ENCODE measurements at regions not wholly inside any gene's neighbourhood (a gene's known extent, or its start where the extent isn't known, plus 50 kb on each side); places are given as distances from the start of the nearest gene placed in this dataset.
"Not testable (repeated sequence)": the region's sequence is repeated elsewhere in the genome, so short reads cannot be mapped to it uniquely, and the experiment has no call there.

GRCh38 chr1:194717941-194718340, 1531.5 kb upstream of the B3GALT2 start:
- no peak for DNase-seq (ENCODE audit: low read depth, low spot score)

DNA sequence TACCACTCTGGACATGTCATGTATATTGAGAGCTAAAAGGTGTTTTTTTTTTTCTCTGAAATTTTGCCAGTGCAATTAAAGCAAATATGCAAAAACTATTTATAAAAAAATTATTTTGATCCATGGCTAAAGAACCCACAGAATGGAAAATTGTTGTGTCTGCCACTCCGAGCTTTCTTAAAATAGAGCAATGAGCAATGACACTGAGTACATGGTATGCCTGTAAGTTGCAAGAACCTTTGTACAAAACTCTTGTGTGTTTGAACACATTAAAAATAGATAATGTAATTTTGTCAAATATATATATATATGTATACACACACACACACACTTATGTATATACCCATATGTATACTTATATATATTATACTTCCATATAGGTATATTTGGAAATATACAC, 1530.9 kb upstream of the B3GALT2 start:
- DNase-seq (ENCODE audit: low read depth, low spot score): no peak

DNA sequence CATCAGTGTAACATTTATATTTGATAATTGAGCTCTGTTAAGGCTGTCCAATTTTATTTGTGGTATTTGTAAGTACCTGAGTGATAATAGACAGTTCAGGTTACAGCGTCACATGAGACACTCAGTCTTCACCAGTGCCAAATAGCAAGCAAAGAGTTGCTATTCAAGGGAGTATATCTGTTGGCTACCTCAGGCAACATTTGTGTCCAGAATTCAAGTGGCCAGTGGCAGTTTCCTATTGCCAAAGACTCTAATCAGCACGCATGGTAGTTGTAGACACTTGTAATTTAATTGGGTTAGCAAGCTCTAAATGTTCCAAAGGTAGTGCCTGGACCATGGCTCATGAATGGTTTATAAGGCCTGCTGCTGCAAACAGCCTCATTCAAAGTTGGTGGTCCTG, 1524.3 kb upstream of the B3GALT2 start:
- no peak for DNase-seq (ENCODE audit: low read depth, low spot score)

- no peak for DNase-seq (ENCODE audit: low read depth, low spot score)
Observed at GRCh38 chr1:194709439-194709838, 1523.0 kb upstream of the B3GALT2 start.

DNA sequence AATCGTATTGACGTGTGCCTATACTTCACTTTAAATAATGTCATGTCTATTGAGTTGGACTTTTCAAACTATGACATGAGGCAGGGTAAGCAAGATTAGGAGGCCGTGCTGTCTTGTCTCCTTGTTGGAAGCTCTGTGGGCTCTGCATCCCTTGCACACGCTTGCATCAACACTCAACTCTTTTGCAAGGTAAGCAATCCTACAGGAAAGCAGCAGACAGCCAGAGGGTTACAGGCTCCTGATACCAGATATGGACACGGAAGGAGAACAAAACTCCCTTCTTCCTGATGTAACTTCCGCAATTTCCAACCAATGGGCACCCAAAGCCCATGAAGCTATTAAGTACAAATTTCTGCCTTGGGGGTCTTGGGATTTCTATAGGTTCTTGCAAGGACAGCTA, 1520.7 kb upstream of the B3GALT2 start:
- DNase-seq (ENCODE audit: low read depth, low spot score): no peak

DNA sequence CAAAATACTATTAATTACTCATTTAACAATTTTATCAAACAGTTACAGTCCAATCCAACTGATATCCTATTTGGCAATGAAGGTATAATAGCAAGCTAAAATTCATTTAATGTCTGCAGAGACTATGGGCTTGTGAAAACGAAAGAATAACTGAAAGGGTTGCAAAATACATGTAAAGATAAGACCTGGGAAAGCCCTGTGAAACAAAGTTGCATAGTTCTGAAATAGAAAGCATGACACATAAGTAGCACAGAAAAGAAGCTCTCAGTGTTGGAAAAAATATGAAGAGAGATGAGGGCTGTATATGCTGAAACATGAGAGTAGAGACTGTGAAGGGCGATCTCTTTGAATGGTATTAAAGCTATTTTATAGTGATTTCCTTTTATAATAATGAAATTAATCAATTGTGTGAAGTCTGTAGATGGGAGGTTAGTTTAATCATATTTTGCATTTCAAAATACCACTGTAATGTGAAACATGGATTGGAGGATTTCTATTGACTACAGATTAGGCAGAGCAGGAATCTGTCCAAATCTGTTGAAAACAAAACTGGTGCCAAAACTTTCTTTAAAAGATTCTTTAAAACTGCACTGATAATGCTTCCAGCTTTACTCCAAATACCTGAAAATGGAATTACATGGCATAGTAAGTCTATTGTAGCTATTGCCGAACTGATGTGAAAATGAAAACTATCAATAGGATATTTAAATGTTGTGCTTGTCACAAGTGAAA, 1518.9 kb upstream of the B3GALT2 start:
- DNase-seq (ENCODE audit: low read depth, low spot score): no peak

- DNase-seq (ENCODE audit: low read depth, low spot score): no peak
Observed at GRCh38 chr1:194698908-194699318, 1512.5 kb upstream of the B3GALT2 start.

DNA sequence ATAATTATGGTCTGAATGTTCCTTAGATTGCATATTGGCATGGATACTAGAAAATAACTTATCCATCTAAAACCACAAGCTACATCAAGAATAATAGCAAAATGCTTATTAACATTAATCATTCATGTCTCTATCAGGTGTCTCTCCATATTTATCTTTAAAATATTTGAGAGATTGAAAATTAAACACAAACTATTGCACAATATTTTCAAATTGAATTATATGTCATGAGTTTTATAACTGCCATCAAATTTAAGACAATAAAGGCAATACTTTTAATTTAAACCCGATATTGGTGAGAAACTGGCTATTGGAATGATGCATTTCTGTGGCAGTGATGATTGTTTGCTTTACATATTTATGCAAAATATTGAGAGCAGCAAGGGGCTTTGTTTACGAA, 1506.8 kb upstream of the B3GALT2 start:
- no peak for DNase-seq (ENCODE audit: low read depth, low spot score)

DNA sequence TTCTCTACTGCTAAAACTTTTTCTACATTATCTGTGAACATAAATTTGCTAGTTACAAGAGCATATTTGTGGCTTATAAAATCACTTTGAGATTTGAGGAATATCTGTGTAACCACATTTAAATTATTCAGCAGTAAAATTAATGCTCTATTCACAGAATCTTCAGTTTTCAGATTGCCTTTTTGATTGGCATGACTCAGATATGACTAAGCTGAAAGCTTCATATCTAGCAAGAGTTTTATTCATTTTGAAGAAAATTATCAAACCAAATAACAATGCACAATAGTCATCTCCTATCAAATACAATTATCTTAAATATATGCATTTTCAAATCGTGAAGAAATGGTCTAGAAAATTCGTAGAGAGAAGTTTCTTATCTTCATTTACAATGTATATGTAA, 1498.2 kb upstream of the B3GALT2 start:
- DNase-seq (ENCODE audit: low read depth, low spot score): no peak

DNA sequence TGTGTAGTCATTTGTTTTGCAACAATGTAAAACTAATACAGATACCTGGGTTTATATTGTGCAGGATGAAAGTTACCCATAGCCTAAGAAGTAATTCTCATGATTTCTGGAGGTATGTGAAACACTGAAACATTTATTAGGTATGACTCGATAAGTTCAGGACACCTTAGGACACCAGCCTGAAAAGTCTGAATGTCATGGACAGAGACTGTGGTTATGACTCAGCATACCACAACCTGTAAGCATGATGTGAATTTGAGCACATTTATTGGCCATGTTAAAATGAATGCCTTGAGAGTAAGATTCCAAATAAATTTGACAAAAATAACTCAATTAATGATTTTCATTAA, 1471.7 kb upstream of the B3GALT2 start:
- no peak for DNase-seq (ENCODE audit: low read depth, low spot score)

DNA sequence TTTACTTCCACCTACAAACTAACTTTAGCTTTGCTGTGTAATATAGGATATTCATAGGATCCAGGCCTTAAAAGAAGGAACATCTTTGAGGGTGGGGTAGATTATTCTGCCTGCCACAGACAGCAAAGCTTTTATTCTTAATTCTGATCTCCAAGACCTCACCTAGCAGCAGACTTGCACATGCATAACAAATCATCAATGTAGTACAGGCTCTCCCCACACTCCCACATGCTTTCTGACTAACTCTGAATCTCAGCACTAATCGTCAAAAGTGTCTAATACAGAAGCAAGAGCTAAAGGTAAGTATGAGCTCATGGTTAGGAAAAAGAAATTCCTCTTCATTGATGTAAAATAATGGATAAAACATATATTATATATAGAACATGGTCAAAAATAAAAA, 1468.5 kb upstream of the B3GALT2 start:
- no peak for DNase-seq (ENCODE audit: low read depth, low spot score)

DNA sequence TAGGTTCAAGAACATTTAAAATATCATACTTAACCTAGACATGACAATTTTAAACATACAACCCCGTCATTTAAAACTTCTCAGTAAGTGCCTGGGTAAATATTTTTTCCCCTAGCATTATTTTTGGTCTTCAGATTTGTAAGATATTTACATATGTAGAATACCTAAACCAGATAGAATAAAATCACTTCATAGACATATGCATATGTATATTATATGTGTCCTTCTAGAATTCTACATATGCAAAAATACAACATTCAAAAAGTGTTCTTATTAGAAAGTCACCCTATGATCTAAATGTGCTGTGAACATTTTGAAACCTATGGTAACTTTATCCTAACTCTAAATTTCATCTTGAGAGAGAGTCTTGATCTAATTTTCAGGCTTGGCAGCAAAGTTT, 1467.0 kb upstream of the B3GALT2 start:
- no peak for DNase-seq (ENCODE audit: low read depth, low spot score)

DNA sequence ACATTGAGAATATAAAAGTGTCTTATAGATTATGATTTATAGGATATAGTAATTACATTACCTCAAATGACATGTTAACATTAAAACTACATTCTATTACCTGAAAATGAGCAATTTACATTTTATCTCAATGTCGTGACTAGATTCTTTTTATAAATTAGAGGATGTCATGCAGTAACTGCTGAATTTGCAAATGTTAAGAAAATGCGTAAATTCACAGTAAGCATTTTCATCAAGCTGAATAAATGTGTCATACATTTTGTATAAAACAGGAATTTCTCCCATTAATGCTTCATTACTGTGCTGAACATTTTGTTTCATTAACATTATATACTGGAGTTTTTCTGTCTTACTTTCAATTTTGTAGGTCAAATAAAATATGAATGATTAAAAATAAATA, 1460.7 kb upstream of the B3GALT2 start:
- no peak for DNase-seq (ENCODE audit: low read depth, low spot score)

- no peak for DNase-seq (ENCODE audit: low read depth, low spot score)
Observed at GRCh38 chr1:194644528-194644927, 1458.1 kb upstream of the B3GALT2 start.

GRCh38 chr1:194640322-194640721, 1453.9 kb upstream of the B3GALT2 start:
- DNase-seq (ENCODE audit: low read depth, low spot score): no peak

DNA sequence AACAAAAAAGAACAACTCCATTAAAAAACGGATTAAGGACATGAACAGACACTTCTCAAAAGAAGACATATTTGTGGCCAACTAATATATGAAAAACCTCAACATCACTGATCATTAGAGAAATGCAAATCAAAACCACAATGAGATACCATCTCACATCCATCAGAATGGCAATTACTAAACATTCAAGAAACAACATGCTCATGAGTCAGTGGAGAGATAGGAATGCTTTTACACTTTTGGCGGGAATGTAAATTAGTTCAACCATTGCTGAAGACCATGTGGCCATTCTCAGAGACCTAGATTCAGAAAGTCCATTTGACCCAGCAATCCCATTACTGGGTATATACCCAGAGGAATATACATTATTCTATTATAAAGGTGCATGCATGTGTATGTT, 1442.6 kb upstream of the B3GALT2 start:
- no peak for DNase-seq (ENCODE audit: low read depth, low spot score)

DNA sequence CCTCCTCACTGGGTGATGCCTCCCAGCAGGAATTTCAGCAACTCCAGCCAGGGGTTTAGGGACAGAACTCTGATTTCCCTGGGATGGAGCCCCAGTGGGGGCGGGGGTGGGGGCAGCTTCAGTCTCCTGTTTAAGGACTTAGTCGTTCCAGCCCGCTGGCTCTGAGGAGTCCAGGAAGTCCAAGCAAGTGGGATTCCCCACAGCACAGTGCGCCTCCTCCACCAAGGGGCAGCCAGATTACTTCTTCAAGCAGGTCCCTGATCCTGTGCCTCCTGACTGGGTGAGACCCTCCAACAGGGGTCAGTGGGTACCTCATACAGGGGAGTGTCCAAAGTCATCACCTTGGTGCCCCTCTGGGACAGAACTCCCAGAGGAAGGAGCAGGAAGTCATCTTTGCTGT, 1438.4 kb upstream of the B3GALT2 start:
- DNase-seq (ENCODE audit: low read depth, low spot score): no peak

DNA sequence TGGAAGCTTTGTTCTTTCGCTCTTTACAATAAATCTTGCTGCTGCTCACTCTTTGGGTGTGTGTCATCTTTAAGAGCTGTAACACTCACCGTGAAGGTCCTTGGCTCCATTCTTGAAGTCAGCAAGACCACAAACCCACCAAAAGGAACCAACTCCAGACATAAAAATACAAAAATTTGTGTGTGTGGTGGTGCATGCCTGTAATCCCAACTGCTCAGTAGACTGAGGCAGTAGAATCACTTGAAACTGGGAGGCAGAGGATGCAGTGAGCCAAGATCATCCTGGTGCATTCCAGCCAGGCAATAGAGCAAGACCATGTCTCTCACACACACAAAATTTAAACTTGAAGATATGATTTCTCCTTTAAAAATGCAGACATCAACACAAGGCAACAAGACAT, 1431.7 kb upstream of the B3GALT2 start:
- no peak for DNase-seq (ENCODE audit: low read depth, low spot score)

DNA sequence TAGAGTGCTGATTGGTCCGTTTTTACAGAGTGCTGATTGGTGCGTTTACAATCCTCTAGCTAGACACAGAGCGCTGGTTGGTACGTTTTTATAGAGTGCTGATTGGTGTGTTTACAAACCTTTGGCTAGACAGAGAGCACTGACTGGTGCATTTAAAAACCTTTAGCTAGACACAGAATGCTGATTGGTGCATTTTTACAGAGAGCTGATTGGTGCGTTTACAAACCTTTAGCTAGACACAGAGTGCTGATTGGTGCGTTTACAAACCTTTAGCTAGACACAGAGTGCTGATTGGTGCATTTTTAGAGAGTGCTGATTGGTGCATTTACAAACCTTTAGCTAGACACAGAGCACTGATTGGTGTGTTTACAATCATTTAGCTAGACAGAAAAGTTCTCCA, 1430.9 kb upstream of the B3GALT2 start:
- not testable (repeated sequence) for DNase-seq (ENCODE audit: low read depth, low spot score)

DNA sequence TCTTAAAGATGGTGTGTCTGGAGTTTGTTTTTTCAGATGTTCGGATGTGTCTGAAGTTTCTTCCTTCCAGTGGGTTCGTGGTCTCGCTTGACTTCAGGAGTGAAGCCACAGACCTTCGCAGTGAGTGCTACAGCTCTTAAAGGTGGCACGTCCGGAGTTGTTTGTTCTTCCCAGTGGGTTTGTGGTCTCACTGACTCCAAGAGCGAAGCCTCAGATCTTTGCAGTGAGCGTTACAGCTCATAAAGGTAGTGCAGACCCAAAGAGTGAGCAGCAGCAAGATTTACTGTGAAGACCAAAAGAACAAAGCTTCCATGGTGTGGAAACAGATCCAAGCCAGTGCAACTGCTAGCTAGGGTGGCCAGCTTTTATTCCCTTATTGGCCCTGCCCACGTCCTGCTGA, 1430.4 kb upstream of the B3GALT2 start:
- DNase-seq (ENCODE audit: low read depth, low spot score): no peak

GRCh38 chr1:194602184-194602583, 1415.8 kb upstream of the B3GALT2 start:
- no peak for DNase-seq (ENCODE audit: low read depth, low spot score)

GRCh38 chr1:194600716-194601115, 1414.3 kb upstream of the B3GALT2 start:
- no peak for DNase-seq (ENCODE audit: low read depth, low spot score)

DNA sequence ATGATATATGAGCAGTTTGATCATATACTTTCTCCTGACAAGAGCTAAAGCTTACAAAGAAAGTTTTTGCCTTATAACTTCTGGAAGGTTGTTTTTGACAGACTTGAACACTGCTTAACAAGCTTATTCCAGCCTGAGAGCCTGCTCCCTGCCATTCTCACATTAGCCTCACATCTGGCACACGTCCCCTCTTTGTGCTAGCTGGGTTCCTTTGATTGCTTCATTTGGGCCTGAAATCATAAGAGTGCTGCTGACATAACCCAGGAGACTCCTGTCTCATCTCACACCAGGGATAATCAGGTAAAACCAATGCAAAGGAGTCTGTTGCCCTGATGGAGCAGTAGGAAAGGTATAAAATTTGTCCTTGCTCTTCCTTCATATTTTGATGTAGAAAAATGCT, 1411.7 kb upstream of the B3GALT2 start:
- DNase-seq (ENCODE audit: low read depth, low spot score): no peak

- no peak for DNase-seq (ENCODE audit: low read depth, low spot score)
Observed at GRCh38 chr1:194586302-194586701, 1399.9 kb upstream of the B3GALT2 start.
